ENCODE measurements at regions not wholly inside any gene's neighbourhood (a gene's known extent, or its start where the extent isn't known, plus 50 kb on each side); places are given as distances from the start of the nearest gene placed in this dataset.

- H3K4me3 ChIP-seq (ENCODE audit: insufficient read depth, low read length, poor library complexity, severe bottlenecking): no peak overlapping the region
- no peak overlapping the region for H2AFZ ChIP-seq (ENCODE audit: low read depth, low read length, severe bottlenecking)
- no peaks in the 10 kb centered on the region for H3K36me3 ChIP-seq (ENCODE audit: low read length)
- no peaks in the 10 kb centered on the region for H3K27me3 ChIP-seq (ENCODE audit: low read length)
- H3K27ac ChIP-seq (ENCODE audit: low read depth, low read length): no peak overlapping the region
- H3F3A ChIP-seq (ENCODE audit: insufficient read depth): no peaks in the 10 kb centered on the region
- no peak for TF ChIP-seq CTCF (IDR thresholded peaks at IDR 0.05; ENCODE audit: insufficient read depth, low read length, poor library complexity, severe bottlenecking)
- TF ChIP-seq EZH2phosphoT487 (conservative IDR thresholded peaks at IDR 0.05; ENCODE audit: low read length): no peak
- no peak overlapping the region for H3K4me2 ChIP-seq (ENCODE audit: low read depth, low read length, poor library complexity, severe bottlenecking)
- H3K9ac ChIP-seq (ENCODE audit: low read length): no peak overlapping the region
- no peaks in the 10 kb centered on the region for H3K79me2 ChIP-seq (ENCODE audit: insufficient read depth, low read length)
- H3K9me3 ChIP-seq (ENCODE audit: insufficient read depth, low read length): peaks cover 19% of the 10 kb centered on the region; the same call in 1 of the 2 replicates
- no peaks in the 10 kb centered on the region for H3K9me2 ChIP-seq (replicated peaks; ENCODE audit: insufficient read depth, low read length)
- H4K20me1 ChIP-seq (ENCODE audit: low read depth, low read length): no peaks in the 10 kb centered on the region
These were observed 114.7 kb upstream of the AMN1 start for GRCh38 chr12:31843398-31844095.

- Histone ChIP-seq H3K9me2 (replicated peaks; ENCODE audit: insufficient read depth, low read length) (no peaks in the 10 kb centered on the region), H3K36me3 (ENCODE audit: low read length) (no peaks in the 10 kb centered on the region), H3K27ac (ENCODE audit: low read depth, low read length) (no peak overlapping the region), H3K79me2 (ENCODE audit: insufficient read depth, low read length) (no peaks in the 10 kb centered on the region), H3K9me3 (ENCODE audit: insufficient read depth, low read length) (no peaks in the 10 kb centered on the region), H3K9ac (ENCODE audit: low read length) (no peak overlapping the region), H3K4me2 (ENCODE audit: low read depth, low read length, poor library complexity, severe bottlenecking) (no peak overlapping the region), H4K20me1 (ENCODE audit: low read depth, low read length) (no peaks in the 10 kb centered on the region), H2AFZ (ENCODE audit: low read depth, low read length, severe bottlenecking) (no peak overlapping the region), H3K4me3 (ENCODE audit: insufficient read depth, low read length, poor library complexity, severe bottlenecking) (no peak overlapping the region), H3F3A (ENCODE audit: insufficient read depth) (peaks cover 10% of the 10 kb centered on the region; the same call in 1 of the 2 replicates), H3K27me3 (ENCODE audit: low read length) (no peaks in the 10 kb centered on the region)
- TF ChIP-seq CTCF (IDR thresholded peaks at IDR 0.05; ENCODE audit: insufficient read depth, low read length, poor library complexity, severe bottlenecking): no peak
- no peak for TF ChIP-seq EZH2phosphoT487 (conservative IDR thresholded peaks at IDR 0.05; ENCODE audit: low read length)
These were observed 109.1 kb upstream of the AMN1 start for GRCh38 chr12:31837913-31838312.

GRCh38 chr12:31835276-31835882, 106.6 kb upstream of the AMN1 start:
- H3K27ac ChIP-seq (ENCODE audit: low read depth, low read length): peak overlapping the region; percentile 75
- H2AFZ ChIP-seq (ENCODE audit: low read depth, low read length, severe bottlenecking): peak overlapping the region; percentile 99

More at GRCh38 chr12:31835276-31835882, 106.6 kb upstream of the AMN1 start:
- no peaks in the 10 kb centered on the region for H3K9me2 ChIP-seq (replicated peaks; ENCODE audit: insufficient read depth, low read length)
- no peaks in the 10 kb centered on the region for H4K20me1 ChIP-seq (ENCODE audit: low read depth, low read length)
- H3K4me2 ChIP-seq (ENCODE audit: low read depth, low read length, poor library complexity, severe bottlenecking): peak overlapping the region; percentile 48
- no peak for TF ChIP-seq EZH2phosphoT487 (conservative IDR thresholded peaks at IDR 0.05; ENCODE audit: low read length)
- no peak for TF ChIP-seq CTCF (IDR thresholded peaks at IDR 0.05; ENCODE audit: insufficient read depth, low read length, poor library complexity, severe bottlenecking)
- peak overlapping the region; percentile 21 for H3K9ac ChIP-seq (ENCODE audit: low read length)
- no peaks in the 10 kb centered on the region for H3K36me3 ChIP-seq (ENCODE audit: low read length)
- no peak overlapping the region for H3K4me3 ChIP-seq (ENCODE audit: insufficient read depth, low read length, poor library complexity, severe bottlenecking)
- peaks cover 21% of the 10 kb centered on the region; the same call in 1 of the 2 replicates for H3F3A ChIP-seq (ENCODE audit: insufficient read depth)
- no peaks in the 10 kb centered on the region for H3K27me3 ChIP-seq (ENCODE audit: low read length)
- H3K79me2 ChIP-seq (ENCODE audit: insufficient read depth, low read length): no peaks in the 10 kb centered on the region
- no peaks in the 10 kb centered on the region for H3K9me3 ChIP-seq (ENCODE audit: insufficient read depth, low read length)
